HEK293T (cell line): ENCODE measurements at regions not wholly inside any gene's neighbourhood (a gene's known extent, or its start where the extent isn't known, plus 50 kb on each side); places are given as distances from the start of the nearest gene placed in this dataset.

Experiments
- ELF4 ChIP-seq: fragments of 450-650 bp; IDR thresholded peaks from 2 replicates; pipeline ENCODE4 v1.6.1; 2017; ENCODE audit warnings: antibody characterized with exemption
- FOXK2 ChIP-seq: fragments of 450-650 bp; IDR thresholded peaks from 2 replicates; pipeline ENCODE4 v1.6.1; 2016; ENCODE audit warnings: mild to moderate bottlenecking
- FOXM1 ChIP-seq: fragments of 450-650 bp; IDR thresholded peaks from 2 replicates; pipeline ENCODE4 v1.6.1; 2017; ENCODE audit warnings: mild to moderate bottlenecking, borderline replicate concordance
- L3MBTL2 ChIP-seq: fragments of 450-650 bp; conservative IDR thresholded peaks from 2 replicates; pipeline ENCODE4 v1.6.1; 2016; ENCODE audit warnings: mild to moderate bottlenecking
- NFRKB ChIP-seq: fragments of 450-650 bp; IDR thresholded peaks from 2 replicates; pipeline ENCODE4 v1.6.1; 2016; ENCODE audit warnings: mild to moderate bottlenecking, moderate library complexity
- SP1 ChIP-seq: fragments of 450-650 bp; IDR thresholded peaks from 2 replicates; pipeline ENCODE4 v1.6.1; 2017
- SUZ12 ChIP-seq: fragments of 450-650 bp; IDR thresholded peaks from 2 replicates; pipeline ENCODE4 v1.6.1; 2016; ENCODE audit warnings: mild to moderate bottlenecking
- TF ChIP-seq, protein P1 (sequence below): fragments of 450-650 bp; IDR thresholded peaks from 2 replicates; pipeline ENCODE4 v1.6.1; 2016

DNA sequence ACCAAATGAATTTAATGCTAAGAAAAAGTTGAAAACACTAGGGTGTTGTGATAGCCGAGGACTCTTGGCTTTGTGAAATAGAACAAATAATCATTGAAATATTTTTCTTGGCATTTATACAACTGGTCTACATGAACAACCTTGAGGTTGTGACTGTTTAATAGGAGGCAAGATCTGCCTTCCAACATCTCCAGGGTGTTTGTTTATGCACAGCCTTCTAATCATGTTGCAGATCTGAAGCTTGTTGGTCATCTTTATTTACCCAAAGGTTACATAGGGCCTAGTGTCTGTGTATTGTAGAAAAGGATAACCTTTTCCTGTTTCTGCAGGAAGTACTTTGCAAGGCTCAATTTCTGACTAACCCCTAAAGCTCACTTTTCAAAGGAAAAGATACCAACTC, 65.2 kb upstream of the RANBP3L start:
- TF ChIP-seq FOXK2 (no peak), ELF4 (no peak), SP1 (no peak), SUZ12 (no peak), L3MBTL2 (no peak), NFRKB (no peak), FOXM1 (no peak)
- TF ChIP-seq, protein P1, sequence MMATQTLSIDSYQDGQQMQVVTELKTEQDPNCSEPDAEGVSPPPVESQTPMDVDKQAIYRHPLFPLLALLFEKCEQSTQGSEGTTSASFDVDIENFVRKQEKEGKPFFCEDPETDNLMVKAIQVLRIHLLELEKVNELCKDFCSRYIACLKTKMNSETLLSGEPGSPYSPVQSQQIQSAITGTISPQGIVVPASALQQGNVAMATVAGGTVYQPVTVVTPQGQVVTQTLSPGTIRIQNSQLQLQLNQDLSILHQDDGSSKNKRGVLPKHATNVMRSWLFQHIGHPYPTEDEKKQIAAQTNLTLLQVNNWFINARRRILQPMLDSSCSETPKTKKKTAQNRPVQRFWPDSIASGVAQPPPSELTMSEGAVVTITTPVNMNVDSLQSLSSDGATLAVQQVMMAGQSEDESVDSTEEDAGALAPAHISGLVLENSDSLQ: no peak
